ENCODE measurements at regions not wholly inside any gene's neighbourhood (a gene's known extent, or its start where the extent isn't known, plus 50 kb on each side); places are given as distances from the start of the nearest gene placed in this dataset.

DNA sequence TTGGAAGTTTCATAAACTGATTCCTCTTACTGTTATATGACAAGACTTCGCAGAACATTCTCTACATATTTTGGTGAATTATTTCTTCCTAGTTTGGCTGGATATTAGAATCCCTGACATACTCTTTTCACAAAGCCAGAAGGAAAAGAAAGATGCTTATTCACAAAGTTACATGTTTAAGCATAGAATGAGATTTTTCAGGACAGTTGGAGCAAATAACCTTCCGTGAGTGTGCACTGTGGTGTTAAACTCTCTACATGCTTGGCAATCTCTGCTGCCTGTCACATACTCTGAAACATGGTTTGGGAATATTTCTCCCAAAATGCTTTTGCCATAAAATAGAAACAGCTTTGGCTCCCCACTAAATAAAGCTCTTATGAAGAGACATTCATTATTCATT lies 230.0 kb upstream of the MTNR1B start:
- no peaks in the 10 kb centered on the region for H3K27me3 ChIP-seq (ENCODE audit: insufficient read depth, low read length)
- no peaks in the 10 kb centered on the region for H3K36me3 ChIP-seq (ENCODE audit: insufficient read depth, low read length)
- no peaks in the 10 kb centered on the region for H3K4me1 ChIP-seq (ENCODE audit: control insufficient read depth, insufficient read depth, low read length, unreplicated experiment)
- H2AFZ ChIP-seq (ENCODE audit: low read length, unreplicated experiment) = no peak overlapping the region
- H3K4me3 ChIP-seq (ENCODE audit: low read depth, low read length) = no peak overlapping the region
- no peak overlapping the region for H3K27ac ChIP-seq (ENCODE audit: low read depth, low read length)
- no peaks in the 10 kb centered on the region for H3K79me2 ChIP-seq (ENCODE audit: control insufficient read depth, insufficient read depth, low read length, unreplicated experiment)

DNA sequence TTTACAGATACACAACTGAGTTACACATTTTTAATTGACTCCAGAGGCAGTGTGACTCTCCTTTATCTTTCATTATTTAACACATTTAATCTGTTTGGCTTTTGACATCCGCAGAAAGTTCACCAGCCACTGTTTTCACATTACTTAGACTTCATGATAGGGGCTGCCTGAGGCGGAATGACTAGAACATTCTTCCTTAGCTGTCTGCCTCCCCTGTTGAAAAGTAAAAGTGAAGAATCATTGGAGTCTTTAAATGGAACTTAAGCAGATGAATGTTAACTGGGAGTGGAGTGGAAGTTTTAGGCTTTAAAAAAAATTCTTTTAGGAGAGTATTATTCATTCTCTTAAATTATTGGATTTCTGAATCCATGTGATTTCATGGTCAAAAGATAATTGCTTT lies 229.2 kb upstream of the MTNR1B start:
- H3K36me3 ChIP-seq (ENCODE audit: insufficient read depth, low read length) = no peaks in the 10 kb centered on the region
- no peaks in the 10 kb centered on the region for H3K27me3 ChIP-seq (ENCODE audit: insufficient read depth, low read length)
- no peak overlapping the region for H2AFZ ChIP-seq (ENCODE audit: low read length, unreplicated experiment)
- H3K4me3 ChIP-seq (ENCODE audit: low read depth, low read length) = no peak overlapping the region
- H3K4me1 ChIP-seq (ENCODE audit: control insufficient read depth, insufficient read depth, low read length, unreplicated experiment) = no peaks in the 10 kb centered on the region
- H3K27ac ChIP-seq (ENCODE audit: low read depth, low read length) = no peak overlapping the region
- H3K79me2 ChIP-seq (ENCODE audit: control insufficient read depth, insufficient read depth, low read length, unreplicated experiment) = no peaks in the 10 kb centered on the region

DNA sequence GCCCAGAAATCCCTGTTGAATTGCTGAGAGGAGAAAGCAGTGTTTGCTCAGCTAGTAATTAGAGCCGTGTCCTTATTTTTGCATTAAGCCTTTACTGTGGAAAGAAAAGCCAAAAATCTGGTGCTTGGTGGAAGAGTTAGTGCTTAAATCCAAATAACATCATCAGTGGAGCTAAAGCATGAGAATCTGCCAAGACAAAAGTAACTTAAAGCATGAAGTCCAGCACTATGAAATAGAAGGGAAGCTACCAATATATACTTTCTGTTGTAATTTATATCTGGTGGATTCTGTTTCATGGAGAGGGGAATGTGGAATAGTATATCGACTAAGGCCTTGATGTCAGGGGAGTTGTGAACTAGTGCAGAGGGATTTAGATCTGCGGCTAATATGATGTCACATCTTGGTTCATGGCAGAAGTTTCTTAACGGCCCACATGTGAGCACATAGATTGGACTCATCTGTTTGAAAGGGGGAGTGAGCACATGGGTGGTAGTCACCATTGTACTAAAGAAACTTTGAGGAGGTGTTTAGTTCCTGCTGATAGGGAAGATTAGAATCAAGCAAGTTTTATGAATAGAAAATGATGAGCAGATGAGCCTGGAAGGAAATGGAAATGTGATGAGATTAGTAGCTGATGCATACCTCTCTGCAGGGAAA lies 224.4 kb upstream of the MTNR1B start:
- H3K27ac ChIP-seq (ENCODE audit: low read depth, low read length) = no peak overlapping the region
- no peak overlapping the region for H3K4me3 ChIP-seq (ENCODE audit: low read depth, low read length)
- no peak overlapping the region for H2AFZ ChIP-seq (ENCODE audit: low read length, unreplicated experiment)
- no peaks in the 10 kb centered on the region for H3K36me3 ChIP-seq (ENCODE audit: insufficient read depth, low read length)
- no peaks in the 10 kb centered on the region for H3K4me1 ChIP-seq (ENCODE audit: control insufficient read depth, insufficient read depth, low read length, unreplicated experiment)
- no peaks in the 10 kb centered on the region for H3K27me3 ChIP-seq (ENCODE audit: insufficient read depth, low read length)
- no peaks in the 10 kb centered on the region for H3K79me2 ChIP-seq (ENCODE audit: control insufficient read depth, insufficient read depth, low read length, unreplicated experiment)

DNA sequence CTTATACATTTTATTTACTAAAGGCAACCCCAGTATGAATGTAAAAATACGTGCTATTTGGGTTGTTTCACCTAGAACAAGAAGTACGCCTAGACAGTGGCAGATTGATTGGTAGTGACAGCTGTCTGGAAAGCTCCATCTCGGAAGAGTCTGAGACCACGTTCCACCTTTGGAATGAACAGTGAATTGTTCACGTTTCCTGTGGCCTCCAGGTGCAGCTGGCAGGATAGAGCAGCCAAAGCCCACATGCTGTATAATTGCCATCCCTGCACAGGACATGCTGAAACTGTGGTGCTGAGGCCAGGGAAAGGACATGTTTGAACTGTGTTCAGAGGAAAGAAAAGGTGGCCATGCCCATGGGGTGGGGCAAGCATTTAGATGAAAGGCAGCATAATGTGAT lies 218.7 kb upstream of the MTNR1B start:
- no peak overlapping the region for H2AFZ ChIP-seq (ENCODE audit: low read length, unreplicated experiment)
- no peaks in the 10 kb centered on the region for H3K79me2 ChIP-seq (ENCODE audit: control insufficient read depth, insufficient read depth, low read length, unreplicated experiment)

DNA sequence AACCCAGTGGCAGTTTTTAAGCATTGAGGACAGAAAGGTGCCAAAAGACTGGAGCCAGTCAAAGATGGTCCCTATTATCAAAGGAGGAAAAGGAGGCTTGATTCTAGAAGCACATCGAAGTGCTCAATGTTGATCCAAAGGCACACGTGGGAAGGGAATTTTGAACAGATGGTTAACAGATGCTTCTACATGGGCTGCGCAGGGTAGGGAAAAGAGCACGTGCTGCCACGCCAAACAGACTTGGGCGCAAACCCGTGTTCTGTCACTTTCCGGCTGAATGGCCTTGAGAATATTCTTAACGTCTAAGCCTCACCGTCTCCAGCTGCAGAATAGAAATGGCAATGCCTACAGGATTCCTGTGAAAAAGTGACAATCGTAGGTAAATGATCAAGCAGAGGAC lies 217.9 kb upstream of the MTNR1B start:
- no peaks in the 10 kb centered on the region for H3K79me2 ChIP-seq (ENCODE audit: control insufficient read depth, insufficient read depth, low read length, unreplicated experiment)
- no peaks in the 10 kb centered on the region for H3K4me1 ChIP-seq (ENCODE audit: control insufficient read depth, insufficient read depth, low read length, unreplicated experiment)
- no peak overlapping the region for H2AFZ ChIP-seq (ENCODE audit: low read length, unreplicated experiment)
- no peak overlapping the region for H3K4me3 ChIP-seq (ENCODE audit: low read depth, low read length)
- no peaks in the 10 kb centered on the region for H3K36me3 ChIP-seq (ENCODE audit: insufficient read depth, low read length)
- H3K27ac ChIP-seq (ENCODE audit: low read depth, low read length) = no peak overlapping the region
- H3K27me3 ChIP-seq (ENCODE audit: insufficient read depth, low read length) = no peaks in the 10 kb centered on the region

More for the DNA sequence above, 218.7 kb upstream of the MTNR1B start:
- H3K27ac ChIP-seq (ENCODE audit: low read depth, low read length) = no peak overlapping the region
- H3K27me3 ChIP-seq (ENCODE audit: insufficient read depth, low read length) = no peaks in the 10 kb centered on the region
- H3K4me1 ChIP-seq (ENCODE audit: control insufficient read depth, insufficient read depth, low read length, unreplicated experiment) = no peaks in the 10 kb centered on the region
- H3K36me3 ChIP-seq (ENCODE audit: insufficient read depth, low read length) = no peaks in the 10 kb centered on the region
- no peak overlapping the region for H3K4me3 ChIP-seq (ENCODE audit: low read depth, low read length)

DNA sequence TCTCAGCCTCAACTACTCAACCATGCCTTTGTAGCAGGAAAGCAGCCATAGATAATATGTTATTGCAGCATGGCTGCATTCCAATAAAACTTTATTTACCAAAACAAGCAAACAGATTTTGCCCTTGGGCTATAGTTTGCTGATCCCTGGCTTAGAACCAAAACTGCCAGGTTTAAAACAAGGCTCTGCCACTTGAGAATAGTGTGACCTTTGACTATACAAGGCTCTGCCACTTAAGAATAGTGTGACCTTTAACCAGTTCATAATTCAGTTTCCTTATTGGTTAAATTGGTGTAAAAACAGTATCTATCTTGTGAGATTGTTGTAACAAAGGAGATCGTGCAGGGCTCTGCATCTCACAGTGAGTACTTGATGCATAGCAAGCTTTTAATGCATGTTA lies 217.3 kb upstream of the MTNR1B start:
- Histone ChIP-seq H2AFZ (ENCODE audit: low read length, unreplicated experiment) (no peak overlapping the region), H3K36me3 (ENCODE audit: insufficient read depth, low read length) (no peaks in the 10 kb centered on the region), H3K4me3 (ENCODE audit: low read depth, low read length) (no peak overlapping the region), H3K27me3 (ENCODE audit: insufficient read depth, low read length) (no peaks in the 10 kb centered on the region), H3K4me1 (ENCODE audit: control insufficient read depth, insufficient read depth, low read length, unreplicated experiment) (no peaks in the 10 kb centered on the region), H3K27ac (ENCODE audit: low read depth, low read length) (no peak overlapping the region), H3K79me2 (ENCODE audit: control insufficient read depth, insufficient read depth, low read length, unreplicated experiment) (no peaks in the 10 kb centered on the region)

DNA sequence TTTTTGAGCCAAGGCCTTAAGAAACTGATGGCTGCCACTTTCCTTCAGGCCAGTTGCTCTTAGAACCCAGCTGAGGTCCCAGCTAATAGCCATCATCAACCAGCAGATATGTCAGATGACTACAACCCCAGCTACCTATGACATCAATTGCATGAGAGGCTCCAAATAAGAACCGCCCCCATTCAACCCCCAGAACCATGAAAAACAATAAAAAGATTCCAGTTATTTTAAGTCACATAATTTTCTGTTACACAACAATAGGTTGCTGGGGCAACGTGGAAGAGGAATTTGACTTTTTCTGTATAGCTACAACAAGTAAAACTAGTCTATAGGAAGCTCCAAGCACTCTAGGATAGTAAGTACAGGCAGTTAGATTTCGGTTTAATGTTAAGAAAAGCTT lies 216.3 kb upstream of the MTNR1B start:
- Histone ChIP-seq H3K27me3 (ENCODE audit: insufficient read depth, low read length) (no peaks in the 10 kb centered on the region), H3K36me3 (ENCODE audit: insufficient read depth, low read length) (no peaks in the 10 kb centered on the region)

DNA sequence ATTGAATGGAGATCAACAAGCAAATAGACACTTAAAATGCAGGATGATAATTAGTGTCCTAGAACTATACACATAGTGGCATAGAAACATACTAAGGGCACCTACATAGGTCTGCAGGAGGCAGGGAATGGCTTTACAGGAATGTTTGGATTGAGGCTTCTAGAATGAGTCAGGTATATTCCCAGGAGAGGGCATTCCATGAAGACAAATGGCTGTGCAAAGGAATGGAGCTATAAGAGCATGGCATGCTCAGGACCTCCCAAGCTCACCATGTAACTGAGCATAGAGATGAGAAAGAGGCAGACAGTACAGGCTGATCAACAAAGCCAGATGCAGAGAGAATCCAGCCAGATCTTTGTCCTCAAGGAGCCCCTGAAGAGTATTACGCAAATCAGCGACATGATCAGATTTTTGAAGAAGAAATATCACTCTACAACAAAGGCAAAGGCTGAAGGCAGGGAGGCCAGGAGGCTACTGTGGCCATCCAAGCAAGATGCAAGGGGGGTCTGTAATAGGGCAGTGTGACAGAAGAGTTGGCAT lies 211.1 kb upstream of the MTNR1B start:
- Histone ChIP-seq H3K36me3 (ENCODE audit: insufficient read depth, low read length) (no peaks in the 10 kb centered on the region), H3K79me2 (ENCODE audit: control insufficient read depth, insufficient read depth, low read length, unreplicated experiment) (no peaks in the 10 kb centered on the region), H3K4me1 (ENCODE audit: control insufficient read depth, insufficient read depth, low read length, unreplicated experiment) (no peaks in the 10 kb centered on the region), H2AFZ (ENCODE audit: low read length, unreplicated experiment) (no peak overlapping the region), H3K4me3 (ENCODE audit: low read depth, low read length) (no peak overlapping the region), H3K27me3 (ENCODE audit: insufficient read depth, low read length) (no peaks in the 10 kb centered on the region), H3K27ac (ENCODE audit: low read depth, low read length) (no peak overlapping the region)

More for the DNA sequence above, 216.3 kb upstream of the MTNR1B start:
- H3K4me1 ChIP-seq (ENCODE audit: control insufficient read depth, insufficient read depth, low read length, unreplicated experiment) = no peaks in the 10 kb centered on the region
- no peak overlapping the region for H3K27ac ChIP-seq (ENCODE audit: low read depth, low read length)
- no peak overlapping the region for H2AFZ ChIP-seq (ENCODE audit: low read length, unreplicated experiment)
- H3K4me3 ChIP-seq (ENCODE audit: low read depth, low read length) = no peak overlapping the region
- H3K79me2 ChIP-seq (ENCODE audit: control insufficient read depth, insufficient read depth, low read length, unreplicated experiment) = no peaks in the 10 kb centered on the region

DNA sequence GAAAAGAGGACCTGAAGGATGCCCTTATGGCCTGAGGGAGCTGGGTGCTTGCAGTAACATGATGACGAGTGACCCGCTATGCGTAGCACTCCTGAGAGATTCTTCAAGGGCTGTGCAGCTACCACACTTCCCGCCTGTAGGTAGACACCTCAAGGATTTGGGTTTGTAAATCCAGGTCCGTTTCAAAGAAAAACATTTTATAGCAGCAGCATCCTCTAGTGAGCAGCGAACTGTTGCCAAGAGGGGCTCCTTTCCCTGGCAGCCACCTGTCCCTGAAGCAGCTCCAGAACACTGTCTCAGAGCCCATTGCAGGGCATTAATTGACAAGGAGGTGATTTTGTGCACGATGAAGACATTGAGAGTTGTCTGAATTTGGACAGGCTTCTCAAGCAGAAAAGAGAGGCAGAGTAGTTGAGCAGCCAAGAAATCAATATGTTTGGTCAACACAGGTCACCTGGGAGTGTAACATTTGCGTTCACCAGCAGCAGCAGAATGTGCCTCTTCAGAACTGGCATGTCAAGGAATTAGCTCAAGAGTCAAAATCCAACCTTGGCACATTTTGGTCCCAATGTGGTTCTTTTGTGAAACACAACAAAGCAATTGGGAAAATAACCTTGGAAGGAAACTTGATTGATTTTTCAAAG lies 209.8 kb upstream of the MTNR1B start:
- H3K27ac ChIP-seq (ENCODE audit: low read depth, low read length) = no peak overlapping the region
- H3K79me2 ChIP-seq (ENCODE audit: control insufficient read depth, insufficient read depth, low read length, unreplicated experiment) = no peaks in the 10 kb centered on the region
- no peaks in the 10 kb centered on the region for H3K27me3 ChIP-seq (ENCODE audit: insufficient read depth, low read length)
- no peak overlapping the region for H3K4me3 ChIP-seq (ENCODE audit: low read depth, low read length)
- no peaks in the 10 kb centered on the region for H3K36me3 ChIP-seq (ENCODE audit: insufficient read depth, low read length)
- H3K4me1 ChIP-seq (ENCODE audit: control insufficient read depth, insufficient read depth, low read length, unreplicated experiment) = no peaks in the 10 kb centered on the region
- H2AFZ ChIP-seq (ENCODE audit: low read length, unreplicated experiment) = no peak overlapping the region

DNA sequence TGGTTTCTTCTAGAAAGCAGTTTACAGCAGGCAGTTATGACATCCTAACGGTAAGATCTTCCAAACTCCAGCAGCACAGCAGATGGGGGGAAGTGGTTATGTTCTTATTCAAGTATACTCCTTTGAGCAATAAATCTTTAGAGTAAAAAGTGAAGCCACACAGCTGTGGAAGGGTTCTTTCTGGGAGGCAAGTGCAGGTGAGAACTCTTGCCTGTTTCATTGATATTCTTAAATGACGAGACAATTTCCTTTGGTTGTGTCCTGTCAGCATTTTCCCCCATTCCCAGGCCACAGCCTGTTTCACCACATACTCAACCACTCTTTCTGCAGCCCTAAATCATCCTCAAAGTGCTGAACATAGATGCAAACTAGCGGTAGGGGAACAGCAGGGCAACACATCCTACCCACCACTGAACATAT lies 207.3 kb upstream of the MTNR1B start:
- Histone ChIP-seq H3K36me3 (ENCODE audit: insufficient read depth, low read length) (no peaks in the 10 kb centered on the region), H2AFZ (ENCODE audit: low read length, unreplicated experiment) (no peak overlapping the region), H3K79me2 (ENCODE audit: control insufficient read depth, insufficient read depth, low read length, unreplicated experiment) (no peaks in the 10 kb centered on the region), H3K4me3 (ENCODE audit: low read depth, low read length) (no peak overlapping the region), H3K4me1 (ENCODE audit: control insufficient read depth, insufficient read depth, low read length, unreplicated experiment) (no peaks in the 10 kb centered on the region), H3K27me3 (ENCODE audit: insufficient read depth, low read length) (no peaks in the 10 kb centered on the region), H3K27ac (ENCODE audit: low read depth, low read length) (no peak overlapping the region)

DNA sequence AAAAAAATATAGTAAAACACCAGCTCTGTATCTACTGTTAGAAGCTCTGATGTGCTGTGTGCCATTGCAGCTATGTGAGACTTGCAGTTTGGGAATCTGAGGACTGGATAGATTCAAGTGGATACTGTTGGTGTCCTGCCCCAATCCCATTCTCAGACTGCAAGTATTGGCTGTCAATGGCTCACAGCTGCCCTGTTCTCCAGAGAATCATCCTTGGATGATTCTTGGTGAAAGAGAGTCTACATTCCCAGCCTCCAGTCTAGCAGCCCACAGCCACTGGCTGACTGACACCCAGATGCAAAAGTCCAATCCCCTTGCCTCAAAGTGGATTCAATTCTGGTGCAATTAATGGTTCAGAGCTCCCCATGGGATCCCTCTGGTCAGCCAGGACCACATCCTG lies 206.1 kb upstream of the MTNR1B start:
- Histone ChIP-seq H3K4me3 (ENCODE audit: low read depth, low read length) (no peak overlapping the region), H3K27me3 (ENCODE audit: insufficient read depth, low read length) (no peaks in the 10 kb centered on the region), H3K27ac (ENCODE audit: low read depth, low read length) (no peak overlapping the region), H3K4me1 (ENCODE audit: control insufficient read depth, insufficient read depth, low read length, unreplicated experiment) (no peaks in the 10 kb centered on the region), H2AFZ (ENCODE audit: low read length, unreplicated experiment) (no peak overlapping the region), H3K79me2 (ENCODE audit: control insufficient read depth, insufficient read depth, low read length, unreplicated experiment) (no peaks in the 10 kb centered on the region), H3K36me3 (ENCODE audit: insufficient read depth, low read length) (no peaks in the 10 kb centered on the region)

Data from ACC112 (cell line).